ENCODE measurements at regions not wholly inside any gene's neighbourhood (a gene's known extent, or its start where the extent isn't known, plus 50 kb on each side); places are given as distances from the start of the nearest gene placed in this dataset.

DNA sequence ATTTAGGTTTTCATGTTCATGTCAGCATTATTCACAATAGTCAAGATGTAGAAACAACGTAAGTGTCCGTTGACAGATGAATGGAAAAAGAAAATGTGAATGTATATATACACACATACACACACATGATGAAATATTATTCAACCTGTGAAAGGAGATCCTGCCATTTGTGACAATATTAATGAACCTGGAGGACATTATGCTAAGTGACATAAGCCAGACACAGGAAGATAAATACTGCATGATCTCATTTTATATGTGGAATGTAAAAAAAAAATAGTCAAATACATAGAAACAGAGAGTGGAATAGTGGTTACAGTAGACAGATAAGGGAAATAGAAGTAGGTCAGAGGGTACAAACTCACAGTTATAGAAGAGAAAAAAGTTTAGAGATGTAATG, 651.1 kb upstream of the MKI67 start:
- DNase-seq = no peak

- no peak for DNase-seq
Measured at GRCh38 chr10:128779416-128779815, 653.2 kb upstream of the MKI67 start.

GRCh38 chr10:128780156-128780761, 654.0 kb upstream of the MKI67 start:
- DNase-seq = no peak

- DNase-seq = no peak
Measured at GRCh38 chr10:128781637-128782036, 655.4 kb upstream of the MKI67 start.

DNA sequence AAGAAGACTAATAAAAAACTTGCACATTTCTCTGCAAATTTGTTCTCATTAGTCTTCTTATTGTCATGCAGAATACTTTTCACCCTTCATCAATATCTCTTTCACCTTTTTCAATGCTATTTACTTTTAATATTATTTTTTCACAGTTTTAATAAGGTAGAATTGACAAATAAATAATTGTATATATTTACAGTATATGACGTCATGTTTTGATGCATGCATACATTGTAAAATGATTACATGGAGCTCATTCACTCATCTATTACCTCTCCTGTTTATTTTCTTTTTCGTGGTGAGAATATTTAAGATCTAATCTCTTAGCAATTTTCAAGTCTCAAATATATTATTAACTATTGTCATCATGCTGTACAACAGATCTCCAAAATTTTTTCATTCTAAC, 658.2 kb upstream of the MKI67 start:
- DNase-seq = no peak

- DNase-seq = no peak
Measured at GRCh38 chr10:128792426-128793140, 666.4 kb upstream of the MKI67 start.

- DNase-seq = no peak
Measured at GRCh38 chr10:128793726-128794655, 667.8 kb upstream of the MKI67 start.

DNA sequence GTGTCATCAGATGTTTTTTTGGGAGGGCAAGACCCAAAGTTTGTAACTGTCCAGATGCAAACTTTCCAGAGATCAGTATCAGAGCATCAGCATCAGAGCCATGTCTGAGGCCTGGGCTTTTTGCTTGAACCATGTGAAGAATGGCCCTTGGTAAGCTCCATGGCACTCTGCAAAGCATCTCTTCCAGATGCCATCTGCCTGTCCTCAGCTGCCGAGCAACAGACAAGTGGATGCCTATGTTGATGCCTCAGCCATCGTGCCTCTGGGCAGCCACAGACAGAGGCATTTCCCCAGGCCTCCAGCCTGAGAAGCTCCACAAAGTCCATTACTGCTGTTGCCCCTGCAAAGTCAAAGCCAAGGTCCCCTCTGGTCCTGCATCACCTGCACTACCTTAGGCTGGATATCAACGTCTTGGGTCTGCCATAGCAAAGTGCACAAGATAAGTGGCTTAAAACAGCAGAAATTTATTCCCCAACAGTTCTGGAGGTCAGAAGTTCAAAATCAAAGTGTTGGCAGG, 670.2 kb upstream of the MKI67 start:
- no peak for DNase-seq

DNA sequence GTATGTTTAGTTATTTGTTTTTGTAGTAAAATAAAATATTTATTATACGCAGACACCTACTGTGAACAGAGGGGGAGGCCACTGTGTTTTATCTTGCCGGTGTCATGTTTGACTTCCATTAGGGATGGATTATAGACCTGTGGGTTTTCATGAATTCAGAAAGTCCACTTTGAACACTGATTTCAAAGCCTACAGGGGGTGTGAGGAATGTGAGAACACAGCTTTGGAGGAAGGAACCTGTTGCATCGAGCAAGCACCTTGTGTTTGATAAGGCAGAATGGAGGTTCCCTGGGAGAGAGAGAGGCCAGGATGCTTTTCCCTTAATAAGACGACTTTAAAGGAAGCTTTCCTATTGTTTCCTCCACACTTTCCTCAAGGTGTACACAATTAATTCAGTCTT, 665.0 kb upstream of the MGMT start:
- no peak for DNase-seq

- DNase-seq = no peak
Measured at GRCh38 chr10:128803790-128804189, 663.3 kb upstream of the MGMT start.

GRCh38 chr10:128804411-128804810, 662.6 kb upstream of the MGMT start:
- DNase-seq = no peak

GRCh38 chr10:128808921-128809440, 658.1 kb upstream of the MGMT start:
- DNase-seq = no peak

- DNase-seq = no peak
Measured at GRCh38 chr10:128811511-128811910, 655.5 kb upstream of the MGMT start.

DNA sequence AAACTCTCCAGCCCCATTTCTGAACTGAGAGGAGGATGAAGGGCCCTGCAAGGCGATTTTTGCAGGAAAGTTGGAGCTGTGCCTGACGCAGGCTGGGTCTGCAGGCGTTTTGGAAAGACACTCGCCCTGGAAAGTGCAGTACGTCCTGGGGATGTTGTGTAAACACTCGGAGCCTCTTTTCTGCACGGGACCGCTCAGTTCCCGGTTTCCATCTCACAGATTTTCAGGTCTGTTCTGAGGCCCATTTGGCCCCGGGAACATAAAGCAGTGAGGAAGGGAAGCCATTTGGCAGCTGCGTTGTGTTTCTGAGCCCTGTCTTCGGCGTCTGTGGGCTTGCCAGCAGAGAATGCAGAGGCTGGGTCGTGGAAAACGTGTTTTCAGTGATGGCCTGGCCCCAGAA, 655.0 kb upstream of the MGMT start:
- DNase-seq = no peak

DNA sequence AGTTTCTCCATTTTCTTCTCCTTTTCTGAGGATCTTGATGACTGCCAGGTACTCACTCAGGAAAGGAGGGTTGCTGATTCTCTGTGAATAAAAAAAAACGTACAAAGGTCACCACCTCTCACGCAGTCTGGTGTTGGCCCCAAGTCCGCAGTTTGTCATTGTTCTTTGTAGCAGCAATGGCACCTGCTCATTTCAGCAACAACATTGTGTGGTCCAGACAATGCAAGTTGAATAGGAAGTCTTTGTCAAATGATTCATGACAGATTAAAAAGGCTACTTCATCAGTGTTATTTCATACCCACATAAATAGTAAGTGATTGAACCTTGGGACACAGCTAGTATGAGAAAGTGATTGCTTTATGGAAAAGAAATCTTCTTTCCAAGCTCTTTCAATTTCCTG, 653.5 kb upstream of the MGMT start:
- DNase-seq = no peak

DNA sequence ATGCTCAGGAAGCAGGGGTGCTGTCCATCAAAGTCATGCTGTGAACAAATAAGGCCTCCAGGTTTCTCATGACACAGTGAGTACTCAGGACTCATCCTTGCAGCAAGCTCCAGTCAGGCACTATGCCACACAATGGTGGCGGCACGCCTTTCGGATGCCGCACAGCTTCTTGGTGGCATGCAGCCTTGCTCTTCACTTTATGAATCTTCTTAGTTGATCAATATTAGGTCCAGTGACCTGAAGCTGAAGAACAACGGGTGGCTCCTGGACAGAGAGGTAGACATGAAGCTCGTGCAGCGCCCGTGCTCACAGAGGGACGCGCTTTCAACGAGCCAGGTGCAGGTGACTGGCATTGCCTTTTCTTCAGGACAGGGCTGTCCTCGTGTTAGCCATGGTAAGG, 653.0 kb upstream of the MGMT start:
- no peak for DNase-seq

GRCh38 chr10:128814782-128815181, 652.3 kb upstream of the MGMT start:
- no peak for DNase-seq

DNA sequence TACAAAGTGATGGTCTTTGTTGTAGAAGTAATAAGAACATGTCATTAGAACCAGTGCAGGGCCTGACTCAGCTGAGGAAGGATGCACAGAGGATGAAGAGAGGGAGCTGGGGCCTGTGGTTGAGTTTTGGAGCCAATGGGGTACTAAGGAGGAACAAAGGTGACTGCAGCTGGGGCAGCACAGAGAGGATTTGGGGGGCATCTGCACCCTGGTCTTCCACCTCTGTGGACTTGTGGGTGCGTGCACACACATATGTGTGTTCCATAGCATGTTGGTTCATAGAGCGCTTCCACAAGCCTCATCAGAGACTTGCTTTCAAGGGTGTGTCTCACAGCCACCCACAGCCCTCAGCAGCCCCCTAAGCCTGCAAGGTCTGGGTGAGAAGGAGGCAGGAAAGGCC, 650.3 kb upstream of the MGMT start:
- DNase-seq = no peak

DNA sequence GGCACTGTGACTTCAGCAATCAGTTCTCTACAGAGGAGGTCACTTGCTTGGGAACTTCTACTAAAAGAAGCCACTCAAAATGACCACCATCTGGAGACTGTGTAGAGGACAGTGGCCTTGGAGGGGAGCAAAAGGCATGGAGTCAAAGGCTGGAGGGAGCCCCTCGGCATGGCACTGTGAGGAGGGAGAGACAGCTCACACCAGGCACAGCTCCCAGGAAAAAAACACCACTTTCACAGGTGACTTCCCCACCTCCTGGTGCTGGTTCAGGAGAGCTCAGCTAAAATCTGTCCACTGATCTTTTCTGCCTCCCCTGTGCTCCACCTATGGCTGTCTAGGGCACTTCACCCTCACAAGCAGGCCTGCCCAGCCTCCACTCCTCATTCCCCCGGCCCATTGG, 649.4 kb upstream of the MGMT start:
- no peak for DNase-seq

DNA sequence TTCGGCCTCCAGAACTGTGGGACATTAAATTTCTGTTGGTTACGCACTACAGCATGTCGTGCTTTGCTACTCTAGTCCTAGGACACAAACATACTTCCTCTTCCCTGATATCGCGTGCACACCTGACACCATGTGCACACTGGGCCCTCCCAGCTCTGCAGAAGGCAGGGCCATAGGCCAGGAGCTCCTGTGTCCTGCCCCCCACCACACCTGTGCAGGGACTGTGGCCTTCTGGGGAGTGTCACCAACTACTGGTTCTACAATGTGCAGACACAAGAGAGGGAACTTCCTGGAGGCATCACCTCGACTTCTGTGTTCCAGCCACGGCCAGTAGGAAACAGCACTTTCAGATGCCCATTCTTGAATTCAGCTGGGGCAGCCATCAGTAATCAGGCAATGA, 646.4 kb upstream of the MGMT start:
- DNase-seq = no peak

DNA sequence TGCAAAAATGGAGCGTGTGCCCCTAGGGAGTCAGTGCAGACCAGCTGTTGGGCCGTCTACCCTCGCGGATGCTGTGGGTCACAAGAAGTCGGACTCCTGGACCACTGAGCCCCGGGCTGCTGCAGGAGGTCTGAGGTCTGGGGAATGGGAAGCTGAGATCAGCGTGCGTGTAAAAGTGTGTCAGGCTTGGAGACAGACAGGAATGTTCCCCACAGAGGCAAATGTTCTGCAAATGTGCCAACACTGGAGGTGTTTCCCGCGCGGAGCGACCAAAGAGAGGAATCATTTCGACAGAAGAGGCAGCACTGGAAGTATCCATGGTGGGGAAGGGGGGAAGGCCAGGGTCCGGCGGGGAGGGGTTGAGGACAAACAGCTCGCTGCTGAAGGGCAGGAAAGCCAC, 643.8 kb upstream of the MGMT start:
- DNase-seq = no peak

GRCh38 chr10:128825626-128826025, 641.4 kb upstream of the MGMT start:
- DNase-seq = no peak

GRCh38 chr10:128833671-128834070, 633.4 kb upstream of the MGMT start:
- DNase-seq = no peak
